GM19372 (cell line): ENCODE measurements at regions not wholly inside any gene's neighbourhood (a gene's known extent, or its start where the extent isn't known, plus 50 kb on each side); places are given as distances from the start of the nearest gene placed in this dataset.
"Not testable (repeated sequence)": the region's sequence is repeated elsewhere in the genome, so short reads cannot be mapped to it uniquely, and the experiment has no call there.

Experiments
- ATAC-seq: cut with Tn5 transposase; IDR thresholded peaks from one replicate; pipeline ENCODE4 v1.9.1; 2021; ENCODE audit warnings: mild to moderate bottlenecking, low read depth, moderate library complexity; ENCODE audit not compliant: unreplicated experiment

DNA sequence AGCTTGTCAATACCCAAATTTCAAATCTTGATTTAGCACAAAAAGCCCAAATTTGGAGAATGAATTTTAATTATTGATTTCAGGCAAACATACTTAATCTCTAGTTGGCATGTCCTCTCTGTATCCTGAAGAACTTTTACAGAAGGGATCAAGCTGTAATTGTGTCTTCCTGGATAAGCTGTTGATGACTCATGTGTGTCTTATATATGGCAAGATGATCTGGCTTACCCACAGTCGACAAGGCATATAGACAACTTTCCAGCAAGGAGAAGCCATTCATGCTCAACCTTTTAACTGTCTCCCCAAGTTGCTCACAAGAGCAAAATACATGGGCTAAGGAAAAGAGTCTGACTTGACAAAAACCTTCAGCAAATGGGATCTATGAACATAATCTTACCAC lies 112.5 kb upstream of the SLCO6A1 start:
- ATAC-seq = no peak

GRCh38 chr5:102613661-102614060 lies 114.9 kb upstream of the SLCO6A1 start:
- no peak for ATAC-seq

- ATAC-seq = no peak
Observed at GRCh38 chr5:102617191-102618187, 118.7 kb upstream of the SLCO6A1 start.

DNA sequence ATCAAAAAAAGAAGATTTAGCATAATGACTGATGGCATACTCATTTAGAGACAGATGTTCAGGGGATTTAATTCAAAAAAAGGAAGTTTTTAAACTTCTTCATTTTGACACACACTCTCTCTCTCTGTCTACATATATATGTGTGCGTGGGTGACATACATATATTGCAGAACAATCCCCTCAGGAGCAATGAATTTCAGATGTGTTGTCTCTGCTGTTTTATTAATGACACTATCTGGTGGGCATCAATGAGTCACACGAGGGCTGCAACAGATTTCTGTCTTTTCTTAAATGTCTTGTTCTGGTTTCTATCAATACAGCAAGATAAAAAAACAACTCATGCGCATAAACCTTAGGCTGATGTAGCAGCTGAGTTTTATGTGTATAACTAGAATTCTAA lies 123.5 kb upstream of the SLCO6A1 start:
- ATAC-seq = no peak

DNA sequence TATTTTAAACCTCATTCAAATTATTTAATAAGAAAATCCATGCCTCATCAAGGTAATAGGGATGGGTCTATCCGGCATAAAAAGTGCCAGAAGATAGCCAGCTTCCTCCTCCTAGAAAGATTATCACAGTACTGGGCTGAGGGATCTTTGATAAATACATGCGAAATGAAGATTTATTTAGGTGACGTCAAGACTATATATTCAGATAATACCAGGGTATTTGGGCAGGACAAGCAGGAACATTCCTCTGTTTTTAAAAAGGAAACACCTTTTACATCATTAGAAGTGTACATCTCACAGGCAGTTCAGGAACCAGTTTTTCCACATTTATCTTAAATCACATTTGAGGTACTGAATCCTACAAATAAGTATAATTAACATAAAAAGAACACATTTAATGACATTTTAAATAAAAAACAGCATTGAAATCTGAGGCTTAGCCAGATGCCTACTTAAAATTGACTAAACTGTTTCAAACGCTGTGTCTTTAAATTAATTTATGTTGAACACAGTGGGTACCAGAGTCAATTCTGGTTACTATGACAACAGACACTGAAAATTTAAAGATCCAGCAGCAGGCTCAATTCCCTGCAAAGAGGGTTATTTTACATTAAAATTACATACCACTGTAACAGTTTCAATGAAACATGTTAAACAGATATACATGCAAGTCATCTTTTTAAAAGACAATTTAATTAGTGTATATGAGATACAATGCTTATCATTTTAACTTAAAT lies 124.7 kb upstream of the SLCO6A1 start:
- ATAC-seq = no peak

DNA sequence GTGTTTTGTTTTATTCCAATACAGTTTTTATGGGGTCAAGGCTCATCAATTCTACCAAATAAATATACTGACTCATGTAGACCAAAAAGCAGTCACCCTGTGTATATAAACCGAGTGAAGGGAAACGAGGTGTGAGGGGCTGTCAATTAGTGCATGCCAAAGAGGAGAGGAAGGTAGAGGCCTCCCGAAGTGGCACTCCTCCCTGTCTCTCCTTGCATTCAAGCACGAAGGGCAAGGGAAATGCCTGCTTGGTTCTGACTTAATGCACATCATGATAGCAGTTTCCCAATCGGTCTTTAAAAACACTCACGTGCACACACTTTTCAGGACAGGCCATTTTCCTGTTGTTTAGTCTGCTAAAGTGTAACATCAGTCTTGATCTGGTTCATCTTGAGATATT lies 125.6 kb upstream of the SLCO6A1 start:
- no peak for ATAC-seq

GRCh38 chr5:102625468-102625867 lies 126.7 kb upstream of the SLCO6A1 start:
- no peak for ATAC-seq

DNA sequence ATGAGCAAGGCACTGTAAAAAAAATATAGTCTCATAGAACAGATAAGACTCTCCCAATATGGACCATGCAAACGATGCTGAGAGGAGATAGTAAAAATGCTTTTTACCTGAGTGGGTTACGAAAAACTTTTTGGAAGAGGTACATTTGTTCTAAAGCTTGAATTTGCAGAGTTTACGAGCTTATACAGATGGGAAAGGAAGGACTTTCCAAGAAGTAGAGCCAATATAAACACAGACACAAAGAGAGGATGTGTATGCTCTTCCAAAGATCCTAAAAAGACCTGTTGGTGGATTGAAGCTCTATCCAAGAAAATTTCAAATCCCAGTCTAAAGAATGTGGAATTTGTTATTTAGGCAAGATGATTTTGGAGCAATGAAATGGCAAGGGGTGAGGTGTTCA lies 127.1 kb upstream of the SLCO6A1 start:
- ATAC-seq = no peak

GRCh38 chr5:102627315-102627714 lies 127.8 kb upstream of the PAM start:
- no peak for ATAC-seq

DNA sequence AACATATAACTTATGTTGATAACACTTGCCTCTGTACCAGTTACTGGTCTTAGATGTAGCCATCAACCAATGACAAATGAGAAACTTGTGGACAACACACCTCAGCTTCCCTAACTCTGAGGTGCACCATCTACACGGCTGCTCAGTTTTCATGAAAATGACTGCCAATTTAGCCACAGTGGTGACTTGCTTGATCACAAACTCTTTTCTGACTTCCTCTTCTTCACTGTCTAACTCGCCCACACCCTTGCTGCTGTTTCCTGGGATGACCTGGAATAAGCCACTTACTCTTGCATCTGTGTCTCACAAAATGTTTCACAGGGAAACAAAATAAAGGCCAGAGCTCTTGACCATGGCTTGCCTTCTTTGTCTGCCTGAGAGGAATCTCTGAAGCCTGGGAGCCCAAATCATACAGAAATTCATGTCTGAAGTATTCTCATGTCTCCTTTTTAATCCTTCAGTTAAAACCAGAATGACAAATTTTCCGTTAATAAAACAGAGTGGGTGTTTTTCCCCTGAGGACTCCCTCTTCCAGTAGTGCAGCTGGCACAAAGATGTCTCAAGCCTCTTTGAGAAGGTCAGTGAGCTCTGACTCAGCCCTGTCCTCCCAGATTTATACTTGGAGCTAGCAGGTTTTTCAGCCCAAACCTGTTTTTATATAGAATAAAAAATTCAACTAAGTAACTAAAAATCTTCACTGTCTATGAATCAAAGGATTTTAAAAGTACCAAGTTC lies 126.5 kb upstream of the PAM start:
- no peak for ATAC-seq

DNA sequence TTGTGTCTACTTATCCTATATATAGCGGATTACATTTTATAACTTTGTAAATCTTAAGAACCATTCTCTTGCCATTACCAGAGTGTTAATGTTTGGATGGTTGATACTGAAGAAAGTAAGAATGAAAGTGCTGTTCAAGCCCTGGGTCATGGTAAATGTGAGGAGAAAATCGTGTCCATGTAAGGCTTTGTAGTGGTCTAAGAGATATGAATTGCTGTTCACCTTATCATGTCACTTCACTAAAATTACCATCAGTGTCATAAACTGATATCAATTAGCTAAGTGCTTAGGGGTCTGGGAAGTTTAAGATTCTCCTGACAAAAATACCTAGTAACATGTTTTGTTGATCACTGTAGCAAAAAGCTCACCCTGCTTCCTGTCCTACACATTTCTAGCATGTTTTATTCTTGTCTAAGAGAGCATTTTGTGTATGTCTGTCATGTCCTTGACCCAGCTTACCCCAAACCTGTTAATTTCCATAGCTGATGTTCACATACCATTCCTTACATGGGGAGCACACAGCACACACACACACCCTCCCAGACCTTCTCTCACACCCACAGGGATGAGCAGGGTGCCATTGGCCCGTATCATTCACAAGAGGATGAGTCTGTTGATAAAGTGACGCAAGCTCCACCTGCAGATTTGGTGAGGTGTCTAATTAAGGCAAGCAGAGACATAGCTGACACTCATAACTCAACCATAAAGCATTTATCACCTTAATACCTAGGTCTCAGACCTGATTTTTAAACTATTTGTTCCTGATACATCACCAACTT lies 125.1 kb upstream of the PAM start:
- ATAC-seq = no peak

DNA sequence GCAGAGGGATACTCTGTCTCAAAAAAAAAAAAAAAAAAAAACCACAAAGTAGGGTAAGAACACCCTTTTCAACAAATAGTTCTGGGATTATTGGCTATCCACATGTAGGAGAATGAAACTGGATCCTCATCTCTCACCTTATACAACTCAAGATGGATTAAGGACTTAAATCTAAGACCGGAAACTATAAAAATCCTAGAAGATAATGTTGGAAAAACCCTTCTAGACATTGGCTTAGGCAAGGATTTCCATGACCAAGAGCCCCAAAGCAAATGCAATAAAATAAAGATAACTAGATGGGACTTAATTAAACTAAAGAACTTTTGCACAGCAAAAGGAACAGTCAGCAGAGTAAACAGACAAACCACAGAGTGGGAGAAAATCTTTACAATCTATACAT lies 119.7 kb upstream of the PAM start:
- ATAC-seq = not testable (repeated sequence)

DNA sequence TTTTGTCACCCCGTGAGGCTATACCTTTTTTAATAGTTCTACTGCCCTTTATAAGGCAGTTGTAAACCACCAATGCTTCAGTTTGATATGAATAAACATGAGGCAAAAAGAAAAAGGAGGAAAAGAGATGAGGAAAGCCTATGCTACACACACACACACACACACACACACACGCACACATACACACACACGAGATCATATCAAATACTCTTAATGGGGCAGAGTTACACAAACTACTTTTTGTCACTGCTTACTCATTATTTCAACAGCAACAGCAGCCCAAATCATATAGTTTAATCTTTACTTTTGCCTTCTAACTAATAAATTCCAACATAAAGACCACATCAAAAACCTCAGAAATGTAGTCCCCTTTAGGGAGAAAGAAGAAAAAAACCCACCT lies 116.8 kb upstream of the PAM start:
- no peak for ATAC-seq

DNA sequence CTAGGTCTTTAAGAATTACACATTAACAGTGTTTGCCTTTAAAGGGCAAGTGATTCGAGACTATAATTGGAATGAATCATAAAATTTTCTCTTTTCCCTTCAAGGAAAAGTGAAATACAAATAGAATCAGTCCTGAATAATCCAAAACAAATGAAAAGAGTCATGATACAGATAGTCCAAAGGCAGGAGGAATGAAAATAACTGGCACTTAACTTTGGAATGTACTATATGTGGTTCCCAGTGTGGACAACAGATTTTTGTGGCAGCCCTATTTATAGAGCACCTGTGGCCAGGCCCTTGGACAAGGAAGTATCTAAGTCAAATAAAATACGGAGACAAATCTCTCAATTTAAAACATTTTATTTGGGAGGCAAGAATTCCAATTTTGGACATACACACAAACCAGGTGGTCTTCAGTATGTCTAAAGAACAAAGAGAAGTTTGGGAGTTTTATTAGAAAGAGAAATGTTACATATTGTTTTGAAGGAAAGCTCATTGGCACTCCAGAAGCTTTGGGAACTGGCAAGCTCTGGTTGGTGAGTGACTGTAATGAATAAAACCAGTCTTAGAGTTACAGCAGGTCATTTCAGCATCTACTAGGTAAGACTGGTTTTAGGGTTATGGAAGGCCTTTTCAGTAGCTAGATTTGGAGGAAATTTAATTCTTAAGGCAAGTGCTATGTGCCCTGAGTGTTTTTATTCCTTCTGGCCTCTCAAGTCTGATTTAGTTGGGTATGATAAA lies 116.0 kb upstream of the PAM start:
- ATAC-seq = no peak

- no peak for ATAC-seq
Observed at GRCh38 chr5:102649731-102650130, 105.4 kb upstream of the PAM start.

DNA sequence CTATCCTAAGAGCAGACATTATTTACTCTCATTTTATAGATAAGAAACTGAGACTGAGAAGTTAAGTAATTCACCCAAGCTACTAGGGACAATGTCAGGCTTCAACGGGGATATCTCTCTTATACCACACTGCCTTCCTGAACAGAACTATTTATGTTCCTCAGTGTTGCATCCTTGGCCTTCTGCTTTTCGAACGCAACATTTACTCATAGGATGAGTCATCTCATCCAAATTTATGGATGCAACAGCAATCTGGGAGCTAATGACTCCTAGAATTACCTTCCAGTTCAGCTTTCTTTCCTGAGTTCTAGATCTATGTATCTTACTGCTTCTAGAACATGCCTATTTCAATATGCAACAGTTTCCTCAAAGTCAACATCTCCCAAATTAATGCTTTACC lies 103.6 kb upstream of the PAM start:
- ATAC-seq = no peak

- no peak for ATAC-seq
Observed at GRCh38 chr5:102654559-102655349, 100.4 kb upstream of the PAM start.

DNA sequence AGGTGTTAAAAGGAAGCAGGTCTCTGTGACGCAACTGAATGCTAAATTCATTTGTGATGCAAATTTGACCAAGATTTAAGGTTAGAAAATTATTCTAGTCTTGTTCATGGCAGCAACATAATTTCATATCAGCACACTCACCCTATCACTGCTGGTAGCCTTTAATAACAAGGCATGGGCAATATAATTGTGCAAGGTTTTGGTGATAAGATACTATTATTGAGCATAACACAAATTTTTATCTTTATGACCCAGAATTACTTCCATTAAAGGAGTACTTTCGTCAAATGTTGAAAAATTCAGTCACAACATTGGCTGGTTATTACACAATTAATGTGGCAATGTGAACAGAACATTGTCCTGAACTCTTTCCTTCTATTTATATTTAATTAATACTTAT lies 96.0 kb upstream of the PAM start:
- ATAC-seq = no peak

DNA sequence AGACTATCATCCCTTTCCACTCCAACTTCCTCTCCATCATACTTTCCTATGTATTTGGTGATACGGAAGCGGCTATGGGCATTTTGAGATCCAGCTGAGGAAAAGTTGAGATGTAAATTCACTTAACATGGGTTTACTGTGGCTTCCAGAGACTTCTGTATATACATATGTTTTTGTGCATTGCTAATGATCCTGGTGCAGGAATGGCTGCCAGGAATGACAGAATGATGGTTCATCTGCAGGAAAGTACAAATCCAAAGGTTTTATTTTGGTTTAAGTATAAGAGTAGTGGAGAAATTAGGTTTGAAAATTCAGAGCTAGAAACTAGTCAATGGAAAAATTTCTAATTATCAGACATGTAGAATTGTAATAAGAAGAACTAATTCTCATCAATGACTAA lies 95.0 kb upstream of the PAM start:
- ATAC-seq = no peak
